ENCODE measurements at regions not wholly inside any gene's neighbourhood (a gene's known extent, or its start where the extent isn't known, plus 50 kb on each side); places are given as distances from the start of the nearest gene placed in this dataset.

DNA sequence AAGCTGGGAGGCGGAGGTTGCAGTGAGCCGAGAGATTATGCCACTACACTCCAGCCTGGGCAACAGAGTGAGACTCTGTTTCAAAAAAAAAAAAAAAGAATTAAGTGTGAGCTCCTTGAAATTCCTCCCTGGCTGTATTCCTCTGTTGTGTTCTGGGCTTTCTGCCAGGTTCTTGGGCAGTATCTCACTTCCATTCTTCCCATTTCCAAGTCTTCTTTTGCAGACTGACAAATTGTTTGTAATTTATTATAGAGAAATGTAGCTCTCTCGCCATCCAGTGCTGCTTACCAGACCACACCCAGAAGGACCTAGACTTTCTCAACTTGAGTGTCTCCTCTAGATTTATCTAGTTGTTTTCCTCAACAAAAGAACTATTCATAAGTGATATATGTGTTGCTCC, 105.0 kb upstream of the ADGRL2 start:
- no peak overlapping the region for H3K4me3 ChIP-seq (ENCODE audit: low read depth in 2 of 2, low read length in 2 of 2)
- H3K36me3 ChIP-seq (ENCODE audit: control insufficient read depth, insufficient read depth, low read length) = no peaks in the 10 kb centered on the region
- TF ChIP-seq, protein P1, sequence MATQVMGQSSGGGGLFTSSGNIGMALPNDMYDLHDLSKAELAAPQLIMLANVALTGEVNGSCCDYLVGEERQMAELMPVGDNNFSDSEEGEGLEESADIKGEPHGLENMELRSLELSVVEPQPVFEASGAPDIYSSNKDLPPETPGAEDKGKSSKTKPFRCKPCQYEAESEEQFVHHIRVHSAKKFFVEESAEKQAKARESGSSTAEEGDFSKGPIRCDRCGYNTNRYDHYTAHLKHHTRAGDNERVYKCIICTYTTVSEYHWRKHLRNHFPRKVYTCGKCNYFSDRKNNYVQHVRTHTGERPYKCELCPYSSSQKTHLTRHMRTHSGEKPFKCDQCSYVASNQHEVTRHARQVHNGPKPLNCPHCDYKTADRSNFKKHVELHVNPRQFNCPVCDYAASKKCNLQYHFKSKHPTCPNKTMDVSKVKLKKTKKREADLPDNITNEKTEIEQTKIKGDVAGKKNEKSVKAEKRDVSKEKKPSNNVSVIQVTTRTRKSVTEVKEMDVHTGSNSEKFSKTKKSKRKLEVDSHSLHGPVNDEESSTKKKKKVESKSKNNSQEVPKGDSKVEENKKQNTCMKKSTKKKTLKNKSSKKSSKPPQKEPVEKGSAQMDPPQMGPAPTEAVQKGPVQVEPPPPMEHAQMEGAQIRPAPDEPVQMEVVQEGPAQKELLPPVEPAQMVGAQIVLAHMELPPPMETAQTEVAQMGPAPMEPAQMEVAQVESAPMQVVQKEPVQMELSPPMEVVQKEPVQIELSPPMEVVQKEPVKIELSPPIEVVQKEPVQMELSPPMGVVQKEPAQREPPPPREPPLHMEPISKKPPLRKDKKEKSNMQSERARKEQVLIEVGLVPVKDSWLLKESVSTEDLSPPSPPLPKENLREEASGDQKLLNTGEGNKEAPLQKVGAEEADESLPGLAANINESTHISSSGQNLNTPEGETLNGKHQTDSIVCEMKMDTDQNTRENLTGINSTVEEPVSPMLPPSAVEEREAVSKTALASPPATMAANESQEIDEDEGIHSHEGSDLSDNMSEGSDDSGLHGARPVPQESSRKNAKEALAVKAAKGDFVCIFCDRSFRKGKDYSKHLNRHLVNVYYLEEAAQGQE (IDR thresholded peaks at IDR 0.05; ENCODE audit: insufficient read depth in 1 of 2, low read depth in 2 of 2, low read length in 1 of 2) = no peak
- TF ChIP-seq SIN3A (IDR thresholded peaks at IDR 0.05; ENCODE audit: borderline replicate concordance, insufficient read depth, low read depth, low read length) = no peak
- TF ChIP-seq, protein P2, sequence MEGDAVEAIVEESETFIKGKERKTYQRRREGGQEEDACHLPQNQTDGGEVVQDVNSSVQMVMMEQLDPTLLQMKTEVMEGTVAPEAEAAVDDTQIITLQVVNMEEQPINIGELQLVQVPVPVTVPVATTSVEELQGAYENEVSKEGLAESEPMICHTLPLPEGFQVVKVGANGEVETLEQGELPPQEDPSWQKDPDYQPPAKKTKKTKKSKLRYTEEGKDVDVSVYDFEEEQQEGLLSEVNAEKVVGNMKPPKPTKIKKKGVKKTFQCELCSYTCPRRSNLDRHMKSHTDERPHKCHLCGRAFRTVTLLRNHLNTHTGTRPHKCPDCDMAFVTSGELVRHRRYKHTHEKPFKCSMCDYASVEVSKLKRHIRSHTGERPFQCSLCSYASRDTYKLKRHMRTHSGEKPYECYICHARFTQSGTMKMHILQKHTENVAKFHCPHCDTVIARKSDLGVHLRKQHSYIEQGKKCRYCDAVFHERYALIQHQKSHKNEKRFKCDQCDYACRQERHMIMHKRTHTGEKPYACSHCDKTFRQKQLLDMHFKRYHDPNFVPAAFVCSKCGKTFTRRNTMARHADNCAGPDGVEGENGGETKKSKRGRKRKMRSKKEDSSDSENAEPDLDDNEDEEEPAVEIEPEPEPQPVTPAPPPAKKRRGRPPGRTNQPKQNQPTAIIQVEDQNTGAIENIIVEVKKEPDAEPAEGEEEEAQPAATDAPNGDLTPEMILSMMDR (IDR thresholded peaks at IDR 0.05) = no peak
- no peaks in the 10 kb centered on the region for H3K27me3 ChIP-seq (ENCODE audit: control insufficient read depth, insufficient read depth, low read length)
- no peaks in the 10 kb centered on the region for H3K9me3 ChIP-seq (ENCODE audit: control insufficient read depth, insufficient read depth, low read depth, low read length)
- DNase-seq (ENCODE audit: low read depth, low spot score) (no peak), ATAC-seq (no peak)
- POLR2A ChIA-PET = interaction anchor here (0.7 kb wide), 1 partner anchor 59 kb away, joined by 7 read pairs; no protein-coding TSS in a partner anchor
- no peaks in the 10 kb centered on the region for H3K4me1 ChIP-seq (ENCODE audit: control insufficient read depth, insufficient read depth, low read length)
- intact Hi-C loops (cut with micrococcal nuclease; ENCODE audit: unreplicated experiment) = no loop called here
- no TSS peak for BruUV-seq (replicated peaks)
- CTCF ChIA-PET = no interaction called here
- H3K27ac ChIP-seq (ENCODE audit: low read length) = no peak overlapping the region
- in situ Hi-C loops (cut with HindIII; ENCODE audit: low pct_unique_long_range_greater_than_20kb, low sequenced_read_pairs) = no loop called here

DNA sequence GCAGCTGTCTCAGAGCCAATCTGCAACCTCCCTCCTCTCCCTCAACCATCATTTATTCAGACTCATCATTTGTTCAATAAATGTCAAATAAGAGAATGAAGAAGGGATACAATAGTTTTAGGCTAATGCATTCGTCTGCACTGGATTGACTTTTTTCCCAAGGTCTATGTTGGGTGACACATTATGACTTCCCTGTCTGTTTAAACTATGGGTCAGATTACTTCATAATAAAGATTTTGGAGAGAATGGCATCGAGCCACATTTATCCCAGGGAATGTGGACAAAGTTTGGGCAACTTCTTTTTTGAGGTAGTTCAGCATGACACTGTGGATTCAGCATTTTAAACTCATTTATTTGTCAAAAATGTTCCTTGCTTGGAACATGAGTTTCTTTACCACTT, 107.4 kb upstream of the ADGRL2 start:
- no peak for DNase-seq (ENCODE audit: low read depth, low spot score)
- ATAC-seq = no peak

More for the DNA sequence above, 107.4 kb upstream of the ADGRL2 start:
- intact Hi-C loops (cut with micrococcal nuclease; ENCODE audit: unreplicated experiment) (no loop called here), in situ Hi-C loops (cut with HindIII; ENCODE audit: low pct_unique_long_range_greater_than_20kb, low sequenced_read_pairs) (no loop called here)
- TF ChIP-seq POLR2AphosphoS5 (IDR thresholded peaks at IDR 0.05; ENCODE audit: low read depth, low read length) (no peak), SIN3A (IDR thresholded peaks at IDR 0.05; ENCODE audit: borderline replicate concordance, insufficient read depth, low read depth, low read length) (no peak), TCF7L2 (IDR thresholded peaks at IDR 0.05; ENCODE audit: low read depth, low read length) (no peak)
- TF ChIP-seq, protein P2 (IDR thresholded peaks at IDR 0.05) = no peak
- TF ChIP-seq, protein P1 (IDR thresholded peaks at IDR 0.05; ENCODE audit: insufficient read depth in 1 of 2, low read depth in 2 of 2, low read length in 1 of 2) = no peak
- no peaks in the 10 kb centered on the region for H3K4me1 ChIP-seq (ENCODE audit: control insufficient read depth, insufficient read depth, low read length)
- no peak overlapping the region for H3K4me3 ChIP-seq (ENCODE audit: low read depth in 2 of 2, low read length in 2 of 2)
- ChIA-PET CTCF (no interaction called here), POLR2A (no interaction called here)
- H3K27me3 ChIP-seq (ENCODE audit: control insufficient read depth, insufficient read depth, low read length) = no peaks in the 10 kb centered on the region
- no TSS peak for BruUV-seq (replicated peaks)
- no peak overlapping the region for H3K27ac ChIP-seq (ENCODE audit: low read length)
- H3K9me3 ChIP-seq (ENCODE audit: control insufficient read depth, insufficient read depth, low read depth, low read length) = no peaks in the 10 kb centered on the region
- H3K36me3 ChIP-seq (ENCODE audit: control insufficient read depth, insufficient read depth, low read length) = no peaks in the 10 kb centered on the region

All from Panc1 (cell line).